Astrocyte (in vitro differentiated cells and primary cell): ENCODE measurements at regions not wholly inside any gene's neighbourhood (a gene's known extent, or its start where the extent isn't known, plus 50 kb on each side); places are given as distances from the start of the nearest gene placed in this dataset.

Experiments
- EZH2 ChIP-seq: IDR thresholded peaks from 2 replicates; pipeline ENCODE4 v1.6.1; 2012; ENCODE audit warnings: mild to moderate bottlenecking, low read length, inconsistent platforms; ENCODE audit not compliant: insufficient read depth
- TF ChIP-seq, protein P1 (sequence below): IDR thresholded peaks from 2 replicates; pipeline ENCODE4 v1.5.1; 2011; ENCODE audit warnings: low read depth, mild to moderate bottlenecking, inconsistent platforms, low read length, moderate library complexity; ENCODE audit not compliant: insufficient read depth

DNA sequence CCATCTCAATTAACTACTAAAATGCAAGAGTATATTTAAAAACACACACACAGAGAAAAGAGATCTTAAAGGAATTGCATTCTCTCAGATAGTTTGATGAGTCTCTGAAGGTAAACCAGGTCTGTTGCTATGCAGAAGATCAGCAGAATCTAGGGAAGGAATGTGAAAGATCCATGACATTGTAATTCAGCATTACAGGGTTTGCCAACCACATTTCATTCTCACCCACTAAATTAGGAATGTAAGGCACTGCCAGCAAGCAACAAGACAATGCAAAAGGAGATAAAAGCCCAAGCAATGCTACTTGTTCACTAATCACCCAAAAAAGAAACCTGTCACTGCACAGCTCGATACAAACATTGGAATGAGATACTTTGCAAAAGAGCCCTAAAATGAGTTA lies 106.3 kb downstream of the LRIG3 start:
- TF ChIP-seq, protein P1, sequence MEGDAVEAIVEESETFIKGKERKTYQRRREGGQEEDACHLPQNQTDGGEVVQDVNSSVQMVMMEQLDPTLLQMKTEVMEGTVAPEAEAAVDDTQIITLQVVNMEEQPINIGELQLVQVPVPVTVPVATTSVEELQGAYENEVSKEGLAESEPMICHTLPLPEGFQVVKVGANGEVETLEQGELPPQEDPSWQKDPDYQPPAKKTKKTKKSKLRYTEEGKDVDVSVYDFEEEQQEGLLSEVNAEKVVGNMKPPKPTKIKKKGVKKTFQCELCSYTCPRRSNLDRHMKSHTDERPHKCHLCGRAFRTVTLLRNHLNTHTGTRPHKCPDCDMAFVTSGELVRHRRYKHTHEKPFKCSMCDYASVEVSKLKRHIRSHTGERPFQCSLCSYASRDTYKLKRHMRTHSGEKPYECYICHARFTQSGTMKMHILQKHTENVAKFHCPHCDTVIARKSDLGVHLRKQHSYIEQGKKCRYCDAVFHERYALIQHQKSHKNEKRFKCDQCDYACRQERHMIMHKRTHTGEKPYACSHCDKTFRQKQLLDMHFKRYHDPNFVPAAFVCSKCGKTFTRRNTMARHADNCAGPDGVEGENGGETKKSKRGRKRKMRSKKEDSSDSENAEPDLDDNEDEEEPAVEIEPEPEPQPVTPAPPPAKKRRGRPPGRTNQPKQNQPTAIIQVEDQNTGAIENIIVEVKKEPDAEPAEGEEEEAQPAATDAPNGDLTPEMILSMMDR, result no peak
- TF ChIP-seq EZH2, result no peak
